ENCODE measurements at regions not wholly inside any gene's neighbourhood (a gene's known extent, or its start where the extent isn't known, plus 50 kb on each side); places are given as distances from the start of the nearest gene placed in this dataset.
"Not testable (repeated sequence)": the region's sequence is repeated elsewhere in the genome, so short reads cannot be mapped to it uniquely, and the experiment has no call there.

DNA sequence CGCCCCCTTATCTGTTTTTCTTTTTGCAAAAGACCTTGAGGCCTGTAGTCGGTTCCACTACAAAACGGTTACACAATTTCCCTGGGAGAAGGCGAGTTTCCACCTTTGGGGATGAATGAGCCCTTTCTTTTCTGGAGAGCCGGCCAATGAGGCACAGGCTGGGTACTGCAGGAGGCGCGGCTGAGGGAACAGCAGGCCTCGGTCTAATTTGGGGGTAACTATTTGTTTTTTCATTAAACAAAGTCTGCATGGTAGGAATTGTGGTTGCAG, 129.2 kb downstream of the MYCN start:
- DNase-seq (ENCODE audit: low read depth) = no peak

DNA sequence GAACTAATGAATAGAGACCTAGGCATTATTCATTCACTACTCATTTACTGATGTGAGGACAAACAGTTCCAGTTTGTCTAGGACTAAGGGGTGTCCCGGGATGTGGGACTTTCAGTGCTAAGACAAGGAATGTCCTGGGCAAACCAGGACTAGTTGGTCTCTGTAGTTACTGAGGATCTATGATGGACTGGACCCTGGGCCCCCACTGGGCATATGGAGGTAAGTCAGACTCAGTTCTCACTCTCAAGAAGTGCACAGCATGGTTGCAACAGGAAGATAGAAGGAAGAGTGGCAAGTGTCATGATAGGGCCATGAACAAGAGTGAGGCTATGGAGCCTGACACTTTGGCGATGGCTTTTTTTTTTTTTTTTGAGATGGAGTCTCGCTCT, 128.2 kb downstream of the MYCN start:
- DNase-seq (ENCODE audit: low read depth) = no peak

DNA sequence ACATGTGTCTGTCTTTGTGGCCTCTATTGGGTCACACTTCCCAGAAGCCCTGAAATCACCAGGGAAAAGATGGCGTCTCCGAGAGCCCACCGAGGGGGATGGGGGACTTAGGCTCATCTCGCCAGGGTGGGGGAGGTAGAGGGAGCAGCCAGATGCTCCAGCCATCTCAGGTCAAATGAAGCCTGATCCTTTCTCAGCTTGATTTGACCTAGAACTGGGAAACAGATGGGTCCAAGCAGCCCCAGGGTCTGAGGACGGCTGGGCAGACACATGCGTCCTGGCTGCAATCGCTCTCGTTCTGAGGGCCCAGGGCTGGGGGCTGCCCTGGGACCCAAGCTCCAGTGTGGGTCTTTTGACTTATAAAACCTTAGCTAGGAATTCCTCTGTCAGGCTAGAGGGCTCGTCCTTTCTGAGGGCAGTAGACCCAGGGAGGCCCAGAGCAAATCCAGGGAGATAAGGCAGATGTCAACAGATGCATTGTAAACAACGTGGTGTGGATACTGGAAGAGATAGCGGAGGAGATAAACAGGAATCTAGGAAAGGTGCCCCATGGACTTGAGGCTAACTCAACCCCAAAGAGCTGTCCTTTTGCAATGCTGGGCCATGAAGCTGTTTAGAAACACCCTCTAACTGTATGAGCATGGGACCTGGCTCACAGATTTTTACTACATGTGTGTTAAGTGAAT, 127.7 kb downstream of the MYCN start:
- no peak for DNase-seq (ENCODE audit: low read depth)

DNA sequence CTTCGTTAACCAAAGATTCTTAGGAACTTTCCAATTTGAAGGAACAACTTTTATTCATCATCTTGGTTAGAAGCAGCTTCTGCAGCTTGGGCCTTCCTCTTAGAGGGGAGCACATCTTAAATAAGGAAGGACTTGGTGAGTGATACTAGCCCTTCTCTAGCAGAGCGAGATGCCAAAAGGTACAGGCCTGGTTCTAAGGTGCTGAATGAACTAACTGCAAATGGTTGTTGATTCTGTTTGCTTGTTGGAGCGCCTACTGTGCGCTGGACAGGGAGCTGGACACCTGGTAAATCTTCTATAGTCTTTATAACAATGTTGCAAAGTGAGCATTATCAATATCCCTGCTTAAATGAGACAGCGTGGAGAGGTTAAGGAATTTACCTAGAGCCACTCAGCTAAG, 127.1 kb downstream of the MYCN start:
- DNase-seq (ENCODE audit: low read depth) = no peak

DNA sequence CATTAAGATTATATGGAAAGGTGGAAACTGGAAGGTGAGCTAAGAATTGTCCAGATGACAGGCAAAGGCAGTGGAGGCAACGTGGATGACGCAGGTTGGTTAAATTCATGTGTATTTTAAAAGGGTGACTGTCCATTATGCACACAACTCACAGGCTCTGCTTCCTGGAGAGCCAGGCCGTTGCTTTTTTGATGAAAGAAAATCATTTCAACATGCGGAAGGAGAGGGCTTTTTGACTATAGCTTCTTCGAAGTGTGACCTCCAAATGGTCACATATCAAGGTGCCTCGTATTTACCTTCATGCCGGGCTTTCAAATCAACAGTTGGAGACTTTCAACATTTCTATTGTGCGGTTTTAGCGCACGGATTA, 126.7 kb downstream of the MYCN start:
- DNase-seq (ENCODE audit: low read depth) = no peak

DNA sequence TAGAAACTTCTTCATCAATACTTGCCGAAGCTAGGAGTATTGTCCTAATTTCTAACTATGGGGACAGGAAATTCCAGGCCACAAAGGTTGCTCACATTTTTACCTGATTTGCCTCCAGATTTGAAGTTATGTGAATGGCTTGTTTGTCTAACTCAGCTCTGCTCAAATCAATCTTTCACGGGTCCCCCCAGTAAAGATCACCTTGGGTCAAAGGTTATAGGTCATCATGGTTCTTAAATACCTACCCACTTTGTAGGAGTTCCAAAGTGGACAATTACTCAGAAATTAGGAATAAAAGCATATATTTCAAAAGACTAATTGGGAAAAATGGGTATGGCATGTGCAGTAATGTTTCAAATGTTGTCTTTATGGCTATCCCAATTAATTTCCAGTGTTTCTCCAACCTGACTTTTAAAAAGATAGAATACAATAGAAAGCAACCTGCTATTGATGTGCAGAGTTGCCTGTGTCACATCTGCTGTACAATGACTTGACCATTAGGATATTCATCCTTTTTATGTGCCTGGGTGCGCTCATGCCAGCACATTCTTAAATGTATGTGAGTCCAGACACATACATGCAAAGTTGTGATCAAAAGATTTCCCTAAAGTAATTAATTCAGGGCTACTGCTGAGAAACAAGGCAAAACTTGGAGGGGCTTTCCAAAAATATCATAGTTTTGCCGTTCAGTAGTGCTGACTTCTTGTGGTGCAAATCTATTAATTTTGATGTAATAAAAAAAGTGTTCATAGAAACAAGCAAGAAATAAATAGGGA, 126.1 kb downstream of the MYCN start:
- no peak for DNase-seq (ENCODE audit: low read depth)

DNA sequence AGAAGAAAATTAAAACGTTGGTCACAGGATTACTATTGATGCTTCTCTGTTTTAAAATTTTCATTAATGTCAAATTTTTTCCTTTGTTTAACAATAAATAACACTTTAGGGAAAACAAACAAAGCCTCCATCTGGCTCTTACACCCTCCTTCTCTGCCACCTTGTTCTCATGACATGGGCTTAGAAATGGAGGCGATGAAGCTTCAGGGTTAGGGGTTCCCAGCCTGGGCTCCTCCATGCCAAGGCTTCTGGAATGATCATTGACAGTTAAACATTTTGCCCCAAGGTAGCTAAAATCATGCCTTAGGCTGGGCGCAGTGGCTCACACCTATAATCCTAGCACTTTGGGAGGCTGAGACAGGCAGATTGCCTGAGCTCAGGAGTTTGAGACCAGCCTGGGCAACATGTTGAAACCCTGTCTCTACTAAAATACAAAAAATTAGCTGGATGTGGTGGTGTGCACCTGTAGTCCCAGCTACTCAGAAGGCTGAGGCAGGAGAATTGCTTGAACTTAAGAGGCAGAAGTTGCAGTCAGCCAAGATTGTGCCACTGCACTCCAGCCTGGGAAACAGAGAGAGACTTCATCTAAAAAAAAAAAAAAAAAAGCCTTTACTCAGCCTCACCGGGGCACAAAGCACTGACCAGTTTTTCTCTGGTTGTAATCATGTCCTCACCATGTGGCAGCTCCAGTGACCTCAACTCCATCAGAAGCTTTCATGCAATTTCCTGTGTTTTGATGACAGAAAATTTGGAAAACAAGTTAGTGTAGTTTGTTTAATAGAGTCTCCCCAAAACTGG, 125.1 kb downstream of the MYCN start:
- not testable (repeated sequence) for DNase-seq (ENCODE audit: low read depth)

DNA sequence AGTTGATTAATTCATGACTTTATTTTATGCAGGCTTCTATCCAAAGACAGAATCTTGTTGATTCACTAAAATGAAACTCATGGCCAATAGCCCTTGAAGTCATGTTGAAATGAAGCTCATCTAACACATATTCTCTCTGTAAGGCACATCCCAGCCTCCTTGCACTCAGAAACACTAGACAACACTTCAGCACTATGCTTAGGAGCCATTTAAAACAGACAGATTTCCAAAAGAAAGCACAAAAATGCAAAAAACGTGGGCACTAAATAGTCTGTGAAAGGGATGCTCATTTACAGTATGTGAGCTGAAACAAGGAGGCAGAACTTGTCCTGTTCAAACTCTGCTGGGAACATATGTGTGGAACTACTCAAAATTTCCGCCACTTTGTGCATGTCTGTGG, 124.4 kb downstream of the MYCN start:
- DNase-seq (ENCODE audit: low read depth) = no peak

DNA sequence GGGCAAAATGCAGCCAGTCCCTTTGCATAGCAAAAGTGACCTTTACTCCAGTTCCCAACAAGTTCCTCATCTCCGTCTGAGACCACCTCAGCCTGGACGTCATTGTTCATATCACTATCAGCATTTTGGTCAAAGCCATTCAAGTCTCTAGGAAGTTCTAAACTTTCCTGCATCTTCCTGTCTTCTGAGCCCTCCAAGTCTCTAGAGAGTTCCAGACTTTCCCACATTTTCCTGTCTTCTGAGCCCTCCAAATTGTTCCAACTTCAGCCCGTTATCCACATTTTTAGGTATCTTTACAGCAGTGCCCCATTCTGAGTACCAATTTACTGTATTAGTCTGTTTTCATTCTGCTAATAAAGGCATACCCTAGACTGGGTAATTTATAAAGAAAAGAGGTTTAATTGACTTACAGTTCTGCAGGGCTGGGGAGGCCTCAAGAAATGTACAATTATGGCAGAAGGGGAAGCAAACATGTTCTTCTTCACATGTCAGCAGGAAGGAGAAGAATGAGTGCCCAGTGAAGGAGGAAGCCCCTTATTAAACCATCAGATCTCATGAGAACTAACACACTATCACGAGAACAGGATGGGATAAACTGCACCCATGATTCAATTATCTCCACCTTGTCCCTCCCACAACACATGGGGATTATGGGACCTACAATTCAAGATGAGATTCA, 123.7 kb downstream of the MYCN start:
- no peak for DNase-seq (ENCODE audit: low read depth)

DNA sequence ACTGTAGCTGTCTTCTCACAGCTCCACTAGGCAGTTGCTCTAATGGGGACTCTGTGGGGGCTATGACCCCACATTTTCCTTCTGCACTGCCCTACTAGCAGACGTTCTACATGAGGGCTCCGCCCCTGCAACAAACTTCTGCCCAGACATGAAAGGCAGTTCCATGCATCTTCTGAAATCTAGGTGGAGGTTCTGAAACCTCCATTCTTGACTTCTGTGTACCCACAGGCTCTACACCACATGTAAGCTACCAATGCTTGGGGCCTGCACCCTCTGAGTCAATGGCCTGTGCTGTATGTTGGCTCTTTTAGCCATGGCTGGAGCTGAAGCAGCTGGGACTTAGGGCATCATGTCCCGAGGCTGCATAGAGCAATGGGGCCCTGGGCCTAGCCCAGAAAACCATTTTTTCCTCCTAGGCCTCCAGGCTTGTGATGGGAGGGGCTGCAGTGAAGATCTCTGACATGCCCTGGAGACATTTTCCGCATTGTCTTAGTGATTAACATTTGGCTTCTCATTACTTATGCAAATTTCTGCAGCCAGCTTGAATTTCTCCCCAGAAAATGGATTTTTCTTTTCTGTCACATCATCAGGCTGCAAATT, 123.0 kb downstream of the MYCN start:
- DNase-seq (ENCODE audit: low read depth) = no peak

DNA sequence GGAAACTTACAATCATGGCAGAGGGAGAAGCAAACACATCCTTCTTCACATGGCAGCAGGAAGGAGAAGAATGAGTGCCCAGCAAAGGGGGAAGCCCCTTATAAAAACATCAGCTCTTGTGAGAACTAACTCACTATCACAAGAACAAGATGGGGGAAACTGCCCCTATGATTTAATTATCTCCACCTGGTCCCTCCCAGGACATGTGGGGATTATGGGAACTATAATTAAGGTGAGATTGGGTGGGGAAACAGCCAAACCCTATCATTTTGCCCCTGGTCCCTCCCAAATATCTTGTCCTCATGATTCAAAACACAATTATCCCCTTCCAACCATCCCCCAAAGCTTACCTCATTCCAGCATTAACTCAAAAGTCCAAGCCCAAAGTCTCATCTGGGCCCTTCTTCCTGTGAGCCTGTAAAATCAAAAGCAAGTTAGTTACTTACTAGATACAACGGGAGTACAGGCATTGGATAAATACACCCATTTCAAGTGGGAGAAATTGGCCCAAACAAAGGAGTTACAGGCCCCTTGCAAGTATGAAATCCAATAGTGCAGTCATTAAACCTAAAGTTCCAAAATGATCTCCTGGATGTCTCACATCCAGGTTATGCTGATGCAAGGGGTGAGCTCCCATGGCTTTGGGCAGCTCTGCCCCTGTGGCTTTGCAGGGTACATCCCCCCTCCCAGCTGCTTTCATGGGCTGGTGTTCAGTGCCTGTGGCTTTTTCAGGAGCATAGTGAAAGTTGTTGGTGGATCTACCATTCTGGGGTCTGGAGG, 122.3 kb downstream of the MYCN start:
- DNase-seq (ENCODE audit: low read depth) = no peak

DNA sequence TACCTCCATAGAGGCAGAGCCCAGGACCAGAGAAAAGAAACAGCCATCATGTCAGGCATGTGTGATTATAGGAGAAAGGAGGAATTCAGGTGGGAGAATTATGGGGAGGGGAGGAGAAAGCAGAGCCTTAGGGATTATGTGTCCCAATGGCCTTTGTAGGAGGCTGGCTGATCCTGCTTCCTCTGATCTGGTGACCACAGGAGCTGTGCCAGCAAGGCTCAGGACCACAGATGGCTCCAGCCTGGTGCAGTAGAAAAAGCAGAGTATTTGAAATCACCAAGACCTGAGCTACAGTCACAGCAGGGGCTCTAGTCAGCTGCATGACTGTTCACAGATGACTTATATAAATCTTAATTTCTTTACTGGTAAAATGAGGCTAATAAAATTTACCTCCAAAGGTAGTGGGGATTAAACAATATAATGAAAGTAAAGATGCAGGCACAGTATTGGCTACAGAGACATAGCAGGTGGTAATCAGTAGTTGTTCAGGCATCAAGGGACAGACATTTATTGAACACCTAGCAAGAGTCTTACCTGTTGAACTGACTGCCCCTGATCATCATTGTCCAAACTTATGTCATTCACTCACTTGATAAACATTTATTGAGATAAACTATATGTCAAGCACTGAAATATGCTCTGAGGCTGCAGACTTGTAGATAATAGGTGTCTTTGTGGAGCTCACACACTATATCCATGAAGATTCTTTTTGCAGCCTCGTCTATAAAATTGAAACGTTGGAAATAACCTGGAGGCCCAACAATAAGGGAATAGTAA, 121.3 kb downstream of the MYCN start:
- DNase-seq (ENCODE audit: low read depth) = no peak

DNA sequence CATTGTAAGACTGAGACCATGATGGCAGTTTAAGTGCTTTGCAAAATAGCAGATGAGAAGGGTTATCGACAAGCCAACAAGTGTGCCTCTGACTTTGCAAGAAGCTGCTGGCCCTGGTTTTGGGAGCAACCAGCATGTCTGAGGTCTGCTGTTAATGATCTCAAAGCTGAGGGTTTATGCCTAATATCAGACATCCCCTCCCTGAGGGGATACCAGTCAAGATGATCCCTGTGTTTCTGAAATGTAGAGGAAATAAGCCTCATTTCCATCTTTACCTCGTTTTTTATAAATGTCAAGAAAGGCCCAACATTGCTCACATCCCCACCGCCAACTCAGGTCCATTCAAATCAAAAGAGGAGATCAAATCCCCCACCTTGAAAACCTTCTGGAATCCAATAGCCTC, 120.6 kb downstream of the MYCN start:
- DNase-seq (ENCODE audit: low read depth) = no peak

DNA sequence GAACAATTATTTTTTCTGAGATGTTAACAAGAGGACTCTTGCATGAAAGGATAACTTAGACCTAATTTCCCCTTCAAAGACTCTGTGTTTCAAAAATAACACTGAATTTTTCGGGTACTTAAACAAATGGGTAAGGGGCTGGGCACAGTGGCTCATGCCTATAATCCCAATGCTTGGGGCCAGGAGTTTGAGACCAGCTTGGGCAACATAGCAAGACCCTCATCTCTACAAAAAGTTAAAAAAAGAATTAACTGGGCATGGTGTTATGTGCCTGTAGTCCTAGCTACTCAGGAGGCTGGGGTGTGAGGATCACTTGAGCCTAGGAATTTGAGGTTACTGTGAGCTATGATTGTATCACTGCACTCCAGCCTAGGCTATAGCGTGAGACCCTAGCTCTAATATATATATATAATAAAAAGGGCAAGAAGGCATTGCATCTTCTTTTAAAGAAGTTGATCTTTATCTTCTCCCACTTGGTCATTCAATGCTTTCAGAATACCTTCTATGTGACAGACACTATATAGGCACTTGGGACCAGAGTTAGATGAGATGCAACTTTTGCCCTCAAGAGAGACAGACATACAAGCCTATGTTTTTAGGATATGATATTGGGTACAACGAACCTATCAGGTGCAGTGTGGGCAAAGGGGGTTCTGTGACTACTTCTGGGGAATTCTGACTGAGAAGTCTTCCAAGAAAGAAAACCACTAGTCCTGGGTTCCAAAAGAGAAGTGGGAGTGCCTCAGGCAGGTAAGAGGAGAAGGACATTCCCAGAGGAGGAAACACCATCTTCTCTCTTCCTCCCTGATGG, 120.0 kb downstream of the MYCN start:
- DNase-seq (ENCODE audit: low read depth) = no peak

DNA sequence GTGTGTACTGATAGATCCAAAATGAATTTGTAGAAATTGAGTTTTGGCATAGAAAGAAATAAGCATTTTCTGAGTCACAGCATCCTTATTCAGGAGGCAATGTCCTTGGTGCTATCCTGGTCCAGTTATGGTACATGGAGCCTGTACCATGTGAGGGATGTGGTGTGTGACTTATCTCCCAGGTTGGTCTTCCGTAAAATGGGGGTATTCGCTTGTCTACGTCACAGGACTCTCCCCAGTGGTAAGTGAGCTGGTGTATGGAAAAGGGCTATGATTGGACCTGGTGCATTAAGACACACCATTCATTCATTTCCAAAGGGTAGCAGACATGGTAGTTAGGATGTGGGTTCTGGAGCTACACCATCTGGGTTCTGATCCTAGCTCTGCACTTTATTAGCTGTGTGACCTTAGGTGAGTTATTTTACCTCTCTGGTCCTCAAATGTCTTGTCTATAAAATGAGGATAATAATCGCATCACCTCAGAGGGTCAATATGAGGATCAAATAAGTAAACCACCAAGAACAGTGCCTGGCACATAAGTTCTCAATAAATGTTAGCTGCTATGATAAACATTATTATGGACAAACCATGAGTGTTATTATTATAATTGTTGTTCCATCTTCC, 119.2 kb downstream of the MYCN start:
- no peak for DNase-seq (ENCODE audit: low read depth)

DNA sequence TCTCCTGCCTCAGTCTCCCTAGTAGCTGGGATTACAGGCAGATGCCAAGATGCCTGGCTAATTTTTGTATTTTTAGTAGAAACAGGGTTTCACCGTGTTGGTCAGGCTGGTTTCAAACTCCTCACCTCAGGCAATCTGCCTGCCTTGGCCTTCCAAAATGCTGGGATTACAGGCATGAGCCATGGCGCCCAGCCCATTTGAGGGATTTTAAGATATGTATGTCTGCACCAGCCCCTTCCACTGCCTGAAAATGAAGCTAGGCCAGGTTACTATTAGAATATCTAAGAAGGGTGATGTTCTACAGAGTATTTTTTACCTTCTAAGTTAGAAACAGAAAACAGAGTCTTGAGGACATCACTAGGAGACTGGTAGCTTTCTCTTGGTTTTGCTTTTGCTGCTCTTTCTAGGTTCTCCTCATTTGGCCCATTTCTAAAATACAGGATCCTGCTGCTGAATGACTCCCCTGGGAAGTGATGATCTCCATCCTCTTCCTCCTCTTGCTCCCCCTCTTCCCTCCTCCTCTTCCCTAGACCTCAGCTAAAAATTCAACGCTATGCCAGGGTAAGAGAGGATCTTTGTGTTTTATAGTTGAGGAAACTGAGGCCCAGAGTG, 118.5 kb downstream of the MYCN start:
- no peak for DNase-seq (ENCODE audit: low read depth)

DNA sequence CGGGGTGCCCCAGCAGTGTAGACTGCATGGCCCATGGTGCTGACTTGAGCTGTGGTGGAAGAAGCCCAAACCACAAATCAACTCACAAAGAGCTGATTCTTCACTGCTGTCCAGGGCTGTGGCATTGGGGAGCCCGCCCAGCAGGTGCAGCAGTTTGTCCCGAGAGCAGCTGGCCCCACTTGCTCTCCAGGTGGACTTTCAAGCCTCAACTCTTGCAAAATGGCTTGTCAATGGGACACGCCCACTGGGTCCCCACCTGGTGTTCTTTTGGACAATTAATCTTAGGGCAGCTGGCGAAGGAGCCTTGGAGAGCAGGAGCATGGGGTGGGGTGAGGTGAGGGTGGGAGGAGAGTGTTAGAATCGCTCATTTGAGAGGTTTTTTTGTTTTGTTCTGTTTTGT, 117.9 kb downstream of the MYCN start:
- no peak for DNase-seq (ENCODE audit: low read depth)

DNA sequence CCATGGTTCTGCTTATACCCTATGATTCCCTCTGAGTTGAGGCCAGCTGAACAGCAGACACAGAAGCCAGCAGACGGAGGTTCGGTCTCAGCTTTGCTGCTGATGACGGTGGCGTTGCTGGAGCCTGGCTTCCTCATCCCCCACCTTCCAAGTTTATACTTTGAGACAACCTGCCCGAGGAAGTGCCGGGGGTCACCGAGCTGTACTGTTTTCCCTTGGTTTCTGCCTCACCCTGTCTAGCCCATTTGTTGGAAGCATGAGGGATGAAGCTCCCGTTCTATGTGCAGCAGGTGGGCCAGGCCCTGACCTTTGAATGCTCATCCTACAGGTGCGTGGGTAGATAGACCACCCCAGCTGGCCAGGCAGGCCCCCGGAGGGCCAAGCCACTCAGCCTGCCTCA, 117.3 kb downstream of the MYCN start:
- DNase-seq (ENCODE audit: low read depth) = no peak

Data from Daoy (cell line).